ENCODE measurements at regions not wholly inside any gene's neighbourhood (a gene's known extent, or its start where the extent isn't known, plus 50 kb on each side); places are given as distances from the start of the nearest gene placed in this dataset.

- no peak for TF ChIP-seq CTCF (conservative IDR thresholded peaks at IDR 0.05; ENCODE audit: low read depth in 2 of 2)
- TF ChIP-seq EZH2phosphoT487 (IDR thresholded peaks at IDR 0.05; ENCODE audit: unreplicated experiment), result no peak
- TF ChIP-seq CREB1 (CRISPR knock-in tag; IDR thresholded peaks at IDR 0.05; ENCODE audit: low read depth), result no peak
Observed at GRCh38 chr16:6512512-6512911, 820.1 kb upstream of the RBFOX1 start.
